HL-60 (cell line): ENCODE measurements at regions not wholly inside any gene's neighbourhood (a gene's known extent, or its start where the extent isn't known, plus 50 kb on each side); places are given as distances from the start of the nearest gene placed in this dataset.

Experiments
- DNase-seq, 2 experiments: peaks; one replicate each; pipeline ENCODE4 v3.0.0-alpha.2; 2010 to 2020; ENCODE audit warnings: low read depth in 1 of 2, low spot score in 1 of 2
- H3K27ac ChIP-seq: fragments of 250-450 bp; sonication (Bioruptor Pico); replicated peaks from 2 replicates; pipeline ENCODE4 v1.5.1; 2020; ENCODE audit warnings: mild to moderate bottlenecking, moderate library complexity
- H3K27me3 ChIP-seq: fragments of 250-450 bp; sonication (Bioruptor Pico); 2 replicates; pipeline ENCODE4 v1.5.1; 2021; ENCODE audit warnings: mild to moderate bottlenecking, moderate library complexity; ENCODE audit not compliant: insufficient read depth, poor library complexity, severe bottlenecking
- H3K4me3 ChIP-seq: replicated peaks from 2 replicates; pipeline ENCODE4 v1.5.1; 2011; ENCODE audit warnings: mild to moderate bottlenecking, control low read depth, low read length; ENCODE audit not compliant: insufficient read depth
- GABPA ChIP-seq: IDR thresholded peaks from 2 replicates; pipeline ENCODE4 v1.6.1; 2012; ENCODE audit warnings: low read depth
- POLR2AphosphoS5 ChIP-seq: IDR thresholded peaks from 2 replicates; pipeline ENCODE4 v1.6.1; 2012; ENCODE audit warnings: low read depth
- SPI1 ChIP-seq: IDR thresholded peaks from 2 replicates; pipeline ENCODE4 v1.6.1; 2012; ENCODE audit warnings: low read depth, mild to moderate bottlenecking, borderline replicate concordance
- TF ChIP-seq, protein P1 (sequence below): IDR thresholded peaks from one replicate; pipeline ENCODE4 v1.5.1; 2011; ENCODE audit warnings: low read length, control low read depth, inconsistent platforms; ENCODE audit not compliant: insufficient read depth
- TF ChIP-seq, protein P2 (sequence below): IDR thresholded peaks from 2 replicates; pipeline ENCODE4 v1.6.1; 2012; ENCODE audit warnings: low read depth; ENCODE audit not compliant: insufficient replicate concordance

DNA sequence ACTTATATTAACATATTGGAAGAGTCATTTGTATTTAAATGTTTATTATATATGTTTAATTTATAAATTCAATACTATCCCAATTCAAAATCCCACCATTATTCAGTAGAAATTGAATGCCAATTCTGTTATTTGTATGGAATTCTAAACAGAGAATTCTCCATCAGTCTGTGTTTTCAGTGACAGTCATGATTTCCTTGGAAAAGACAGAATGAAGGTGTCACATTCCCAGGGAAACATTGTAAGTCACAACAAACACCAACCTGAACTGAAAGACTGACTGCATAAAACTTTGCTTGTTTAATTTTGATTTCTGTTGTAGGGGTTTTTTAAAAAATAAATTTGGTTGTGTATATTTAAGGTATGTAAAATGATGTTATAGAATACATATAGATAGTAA lies 769.8 kb upstream of the BCHE start:
- no peak for DNase-seq
- no peak for TF ChIP-seq SPI1
- TF ChIP-seq, protein P1, sequence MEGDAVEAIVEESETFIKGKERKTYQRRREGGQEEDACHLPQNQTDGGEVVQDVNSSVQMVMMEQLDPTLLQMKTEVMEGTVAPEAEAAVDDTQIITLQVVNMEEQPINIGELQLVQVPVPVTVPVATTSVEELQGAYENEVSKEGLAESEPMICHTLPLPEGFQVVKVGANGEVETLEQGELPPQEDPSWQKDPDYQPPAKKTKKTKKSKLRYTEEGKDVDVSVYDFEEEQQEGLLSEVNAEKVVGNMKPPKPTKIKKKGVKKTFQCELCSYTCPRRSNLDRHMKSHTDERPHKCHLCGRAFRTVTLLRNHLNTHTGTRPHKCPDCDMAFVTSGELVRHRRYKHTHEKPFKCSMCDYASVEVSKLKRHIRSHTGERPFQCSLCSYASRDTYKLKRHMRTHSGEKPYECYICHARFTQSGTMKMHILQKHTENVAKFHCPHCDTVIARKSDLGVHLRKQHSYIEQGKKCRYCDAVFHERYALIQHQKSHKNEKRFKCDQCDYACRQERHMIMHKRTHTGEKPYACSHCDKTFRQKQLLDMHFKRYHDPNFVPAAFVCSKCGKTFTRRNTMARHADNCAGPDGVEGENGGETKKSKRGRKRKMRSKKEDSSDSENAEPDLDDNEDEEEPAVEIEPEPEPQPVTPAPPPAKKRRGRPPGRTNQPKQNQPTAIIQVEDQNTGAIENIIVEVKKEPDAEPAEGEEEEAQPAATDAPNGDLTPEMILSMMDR, result no peak
- TF ChIP-seq POLR2AphosphoS5, result no peak
- TF ChIP-seq, protein P2, sequence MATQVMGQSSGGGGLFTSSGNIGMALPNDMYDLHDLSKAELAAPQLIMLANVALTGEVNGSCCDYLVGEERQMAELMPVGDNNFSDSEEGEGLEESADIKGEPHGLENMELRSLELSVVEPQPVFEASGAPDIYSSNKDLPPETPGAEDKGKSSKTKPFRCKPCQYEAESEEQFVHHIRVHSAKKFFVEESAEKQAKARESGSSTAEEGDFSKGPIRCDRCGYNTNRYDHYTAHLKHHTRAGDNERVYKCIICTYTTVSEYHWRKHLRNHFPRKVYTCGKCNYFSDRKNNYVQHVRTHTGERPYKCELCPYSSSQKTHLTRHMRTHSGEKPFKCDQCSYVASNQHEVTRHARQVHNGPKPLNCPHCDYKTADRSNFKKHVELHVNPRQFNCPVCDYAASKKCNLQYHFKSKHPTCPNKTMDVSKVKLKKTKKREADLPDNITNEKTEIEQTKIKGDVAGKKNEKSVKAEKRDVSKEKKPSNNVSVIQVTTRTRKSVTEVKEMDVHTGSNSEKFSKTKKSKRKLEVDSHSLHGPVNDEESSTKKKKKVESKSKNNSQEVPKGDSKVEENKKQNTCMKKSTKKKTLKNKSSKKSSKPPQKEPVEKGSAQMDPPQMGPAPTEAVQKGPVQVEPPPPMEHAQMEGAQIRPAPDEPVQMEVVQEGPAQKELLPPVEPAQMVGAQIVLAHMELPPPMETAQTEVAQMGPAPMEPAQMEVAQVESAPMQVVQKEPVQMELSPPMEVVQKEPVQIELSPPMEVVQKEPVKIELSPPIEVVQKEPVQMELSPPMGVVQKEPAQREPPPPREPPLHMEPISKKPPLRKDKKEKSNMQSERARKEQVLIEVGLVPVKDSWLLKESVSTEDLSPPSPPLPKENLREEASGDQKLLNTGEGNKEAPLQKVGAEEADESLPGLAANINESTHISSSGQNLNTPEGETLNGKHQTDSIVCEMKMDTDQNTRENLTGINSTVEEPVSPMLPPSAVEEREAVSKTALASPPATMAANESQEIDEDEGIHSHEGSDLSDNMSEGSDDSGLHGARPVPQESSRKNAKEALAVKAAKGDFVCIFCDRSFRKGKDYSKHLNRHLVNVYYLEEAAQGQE, result no peak
- TF ChIP-seq GABPA, result no peak
- H3K27ac ChIP-seq, result no peak overlapping the region

DNA sequence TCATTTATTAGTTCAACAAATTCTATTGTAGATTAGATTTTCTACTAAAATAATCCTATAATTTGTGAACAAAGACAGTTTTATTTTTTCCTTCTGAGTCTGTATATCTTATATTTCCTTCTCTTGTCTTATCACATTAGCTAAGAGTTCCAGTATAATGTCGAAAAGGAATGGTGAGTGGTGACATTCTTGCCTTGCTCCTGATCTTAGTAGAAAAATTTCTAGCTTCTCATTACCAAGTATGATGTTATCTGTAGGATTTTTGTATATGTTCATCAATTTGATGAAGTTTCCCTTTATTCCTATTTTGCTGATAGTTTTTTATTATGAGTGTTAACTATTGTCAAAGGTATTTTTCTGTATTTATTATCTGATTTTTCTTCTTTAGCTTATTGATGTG lies 756.6 kb upstream of the BCHE start:
- no peaks in the 10 kb centered on the region for H3K27me3 ChIP-seq
- no peak for DNase-seq

More for the DNA sequence above, 769.8 kb upstream of the BCHE start:
- no peaks in the 10 kb centered on the region for H3K27me3 ChIP-seq
- H3K4me3 ChIP-seq, result no peak overlapping the region

DNA sequence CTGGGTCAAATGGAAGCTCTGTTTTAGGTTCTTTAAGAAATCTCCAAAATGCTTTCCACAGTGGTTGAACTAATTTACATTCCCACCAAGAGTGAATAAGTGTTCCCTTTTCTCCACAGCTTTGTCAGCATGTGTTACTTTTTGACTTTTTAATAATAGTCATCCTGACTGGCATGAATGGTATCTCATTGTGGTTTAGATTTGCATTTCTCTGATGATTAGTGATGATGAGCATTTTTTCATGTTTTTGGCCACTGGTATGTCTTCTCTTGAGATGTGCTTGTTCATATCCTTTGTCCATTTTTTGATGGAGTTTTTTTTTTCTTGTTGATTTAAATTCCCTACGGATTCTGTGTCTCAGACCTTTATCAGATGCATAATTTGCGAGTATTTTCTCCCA lies 745.0 kb upstream of the BCHE start:
- H3K27ac ChIP-seq, result no peak overlapping the region
- H3K4me3 ChIP-seq, result no peak overlapping the region
- no peak for DNase-seq
- TF ChIP-seq GABPA, result no peak
- no peak for TF ChIP-seq POLR2AphosphoS5
- no peak for TF ChIP-seq SPI1
- TF ChIP-seq, protein P1, result no peak
- TF ChIP-seq, protein P2, result no peak
- no peaks in the 10 kb centered on the region for H3K27me3 ChIP-seq

More for the DNA sequence above, 756.6 kb upstream of the BCHE start:
- TF ChIP-seq GABPA (no peak), POLR2AphosphoS5 (no peak), SPI1 (no peak)
- TF ChIP-seq, protein P1, result no peak
- TF ChIP-seq, protein P2, result no peak
- Histone ChIP-seq H3K27ac (no peak overlapping the region), H3K4me3 (no peak overlapping the region)
